Hematopoietic multipotent progenitor cell treated with erythropoietin and hydrocortisone succinate and interleukin-3 and kit ligand, for 8 days (in vitro differentiated cells): ENCODE measurements at regions not wholly inside any gene's neighbourhood (a gene's known extent, or its start where the extent isn't known, plus 50 kb on each side); places are given as distances from the start of the nearest gene placed in this dataset.
A peak's percentile ranks its signal among the peaks of the same experiment; 100 is the strongest.

Experiments
- DNase-seq: peaks from one replicate; pipeline ENCODE4 v3.0.0-alpha.2; 2015

- DNase-seq, result no peak
Observed at GRCh38 chr4:185894481-185894880, 82.5 kb upstream of the SORBS2 start.

- no peak for DNase-seq
Observed at GRCh38 chr4:185895351-185895750, 83.4 kb upstream of the SORBS2 start.

- no peak for DNase-seq
Observed at GRCh38 chr4:185895866-185896265, 83.9 kb upstream of the SORBS2 start.

- no peak for DNase-seq
Observed at GRCh38 chr4:185896817-185897488, 85.0 kb upstream of the SORBS2 start.

GRCh38 chr4:185898413-185898812 lies 86.4 kb upstream of the SORBS2 start:
- no peak for DNase-seq

- no peak for DNase-seq
Observed at GRCh38 chr4:185899833-185900232, 87.8 kb upstream of the SORBS2 start.

- no peak for DNase-seq
Observed at GRCh38 chr4:185902654-185903053, 90.7 kb upstream of the SORBS2 start.

GRCh38 chr4:185903205-185903604 lies 91.2 kb upstream of the SORBS2 start:
- no peak for DNase-seq

GRCh38 chr4:185904381-185904780 lies 92.4 kb upstream of the SORBS2 start:
- peak; percentile 25 for DNase-seq

- DNase-seq, result no peak
Observed at GRCh38 chr4:185909972-185910371, 98.0 kb upstream of the SORBS2 start.

- DNase-seq, result no peak
Observed at GRCh38 chr4:185911556-185912064, 99.6 kb upstream of the SORBS2 start.

- DNase-seq, result no peak
Observed at GRCh38 chr4:185912779-185913178, 100.8 kb upstream of the SORBS2 start.

- no peak for DNase-seq
Observed at GRCh38 chr4:185914583-185915199, 102.7 kb upstream of the SORBS2 start.

GRCh38 chr4:185915271-185915670 lies 103.3 kb upstream of the SORBS2 start:
- no peak for DNase-seq

GRCh38 chr4:185915817-185916216 lies 103.8 kb upstream of the SORBS2 start:
- DNase-seq, result no peak

- no peak for DNase-seq
Observed at GRCh38 chr4:185916231-185916630, 104.2 kb upstream of the SORBS2 start.

- no peak for DNase-seq
Observed at GRCh38 chr4:185916683-185917082, 104.7 kb upstream of the SORBS2 start.

- DNase-seq, result no peak
Observed at GRCh38 chr4:185919107-185919506, 107.1 kb upstream of the SORBS2 start.

- no peak for DNase-seq
Observed at GRCh38 chr4:185920171-185920570, 108.2 kb upstream of the SORBS2 start.

- no peak for DNase-seq
Observed at GRCh38 chr4:185920691-185921260, 108.8 kb upstream of the SORBS2 start.

GRCh38 chr4:185921583-185922555 lies 109.9 kb upstream of the SORBS2 start:
- DNase-seq, result no peak

GRCh38 chr4:185924458-185925044 lies 112.6 kb upstream of the SORBS2 start:
- DNase-seq, result no peak

- DNase-seq, result no peak
Observed at GRCh38 chr4:185925910-185926360, 113.9 kb upstream of the SORBS2 start.
